Hematopoietic multipotent progenitor cell treated with erythropoietin and hydrocortisone succinate and interleukin-3 and kit ligand, for 8 days (in vitro differentiated cells): ENCODE measurements at regions not wholly inside any gene's neighbourhood (a gene's known extent, or its start where the extent isn't known, plus 50 kb on each side); places are given as distances from the start of the nearest gene placed in this dataset.
"Not testable (repeated sequence)": the region's sequence is repeated elsewhere in the genome, so short reads cannot be mapped to it uniquely, and the experiment has no call there.

ENCODE experiments used
- DNase-seq: peaks from one replicate; pipeline ENCODE4 v3.0.0-alpha.2; 2015

DNA sequence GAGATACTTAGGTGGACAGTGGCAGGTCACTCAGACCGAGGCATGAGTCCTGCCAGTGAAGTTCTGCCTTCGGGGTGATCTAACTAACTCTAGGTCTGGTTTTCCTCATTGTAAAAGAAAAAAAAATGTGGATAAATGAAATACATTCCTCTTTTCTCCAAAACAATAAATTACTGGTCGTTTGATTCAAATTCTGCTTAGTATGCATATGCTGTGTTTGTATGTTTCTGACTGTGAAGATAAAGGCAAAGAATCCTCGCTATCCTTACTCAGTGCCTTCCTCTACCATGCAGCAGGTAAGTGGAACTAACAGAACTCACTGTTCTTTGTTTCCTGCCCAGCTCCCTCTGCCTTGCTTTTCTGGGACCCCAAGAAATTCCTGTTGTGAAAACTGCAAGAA, 330.1 kb downstream of the SUCLG1 start:
- DNase-seq = no peak

DNA sequence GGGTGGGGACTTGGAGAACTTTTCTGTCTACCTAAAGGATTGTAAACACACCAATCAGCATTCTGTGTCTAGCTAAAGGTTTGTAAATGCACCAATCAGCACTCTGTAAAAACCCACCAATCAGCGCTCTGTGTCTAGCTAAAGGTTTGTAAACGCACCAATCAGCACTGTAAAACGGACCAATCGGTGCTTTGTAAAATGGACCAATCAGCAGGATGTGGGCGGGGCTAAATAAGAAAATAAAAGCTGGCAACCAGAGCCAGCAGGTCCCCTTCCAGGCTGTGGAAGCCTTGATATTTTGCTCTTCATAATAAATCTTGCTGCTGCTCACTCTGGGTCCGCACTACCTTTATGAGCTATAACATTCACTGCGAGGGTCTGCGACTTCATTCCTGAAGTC, 331.3 kb downstream of the SUCLG1 start:
- DNase-seq = not testable (repeated sequence)

DNA sequence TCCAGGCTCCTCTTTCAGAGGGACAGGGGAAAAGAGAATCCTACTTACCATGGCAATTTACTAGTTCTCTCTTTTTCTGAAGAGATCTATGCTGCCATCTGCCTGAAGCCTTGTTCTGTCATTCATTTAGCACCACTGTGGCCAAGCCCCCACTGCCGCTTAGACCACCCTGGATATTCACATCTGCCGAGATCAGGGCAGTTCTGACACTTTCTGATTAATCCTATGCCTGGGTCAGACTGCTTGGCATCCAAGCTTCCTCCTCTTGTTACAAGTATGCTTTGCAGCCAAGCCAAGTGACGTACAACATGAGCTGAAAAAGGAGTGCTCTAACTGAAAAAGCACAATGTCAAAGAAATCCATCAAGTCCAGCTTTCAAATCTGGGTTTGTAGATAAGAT, 332.6 kb downstream of the SUCLG1 start:
- DNase-seq = no peak

DNA sequence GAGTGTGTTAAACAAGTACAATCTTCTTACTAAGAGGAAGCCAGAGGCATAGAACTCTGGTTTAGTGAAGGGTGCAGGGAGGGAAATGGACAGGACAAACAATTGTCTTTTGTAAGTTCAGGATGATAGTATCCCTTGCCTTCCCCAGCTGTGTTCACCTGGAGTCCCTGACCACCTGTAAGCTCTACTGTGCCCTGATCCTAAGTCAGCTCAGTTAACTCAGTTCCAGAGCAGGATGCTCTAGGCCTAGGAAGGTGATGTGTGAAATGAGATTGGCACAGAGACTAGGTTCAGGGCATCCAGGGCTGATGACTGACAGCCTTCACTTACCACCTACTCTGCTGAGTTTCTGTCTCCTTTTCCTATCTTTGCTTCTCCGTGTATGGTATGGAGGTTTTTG, 333.0 kb downstream of the SUCLG1 start:
- no peak for DNase-seq

DNA sequence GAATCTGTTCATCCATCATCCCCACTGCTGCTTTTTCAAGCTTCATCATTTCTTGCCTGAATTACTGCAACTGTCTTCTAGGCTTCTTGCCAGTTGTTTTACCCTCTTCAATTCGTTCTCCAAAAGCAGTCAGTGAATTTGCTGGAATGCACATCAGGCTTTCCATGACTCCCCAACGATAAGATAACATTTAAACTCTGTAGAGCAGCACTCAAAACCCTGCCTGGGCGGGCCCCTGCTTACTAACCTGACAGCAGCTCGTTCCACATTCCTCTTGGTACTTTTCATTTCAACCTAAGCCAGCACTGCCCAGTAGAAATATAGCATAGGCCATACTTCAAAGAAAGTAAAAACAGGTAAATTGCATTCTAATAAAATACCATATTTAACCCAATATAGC, 342.9 kb downstream of the SUCLG1 start:
- no peak for DNase-seq

DNA sequence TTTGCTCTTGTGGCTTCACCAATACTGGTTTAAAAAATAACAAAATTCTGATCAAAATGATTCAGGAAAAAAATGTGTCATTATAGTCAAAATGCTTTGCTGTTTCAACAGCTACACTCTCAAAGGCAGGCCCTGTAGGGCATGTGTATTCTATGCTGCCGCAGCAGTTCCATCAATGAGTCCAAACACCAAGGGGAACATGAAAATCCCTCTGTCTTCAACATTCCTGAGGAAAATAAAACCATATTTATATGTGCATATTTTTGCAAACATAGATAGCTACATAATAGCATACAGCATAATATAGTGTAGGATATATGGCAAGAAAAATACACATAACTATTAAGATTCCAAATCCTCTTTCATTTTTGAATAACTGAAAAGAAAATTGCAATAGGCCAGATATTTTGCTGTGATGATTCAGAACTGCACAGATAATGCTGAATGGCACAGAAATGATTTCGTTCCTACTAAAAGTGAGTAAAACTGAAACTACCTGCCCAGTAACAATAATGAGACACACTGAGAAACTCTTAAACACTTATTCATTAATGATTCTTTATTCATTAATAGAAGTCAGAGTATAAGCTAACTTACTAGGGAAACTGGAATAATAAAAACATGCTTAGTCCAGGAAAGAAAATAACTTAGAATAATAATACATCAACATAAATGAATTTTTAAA, 343.8 kb downstream of the SUCLG1 start:
- no peak for DNase-seq

DNA sequence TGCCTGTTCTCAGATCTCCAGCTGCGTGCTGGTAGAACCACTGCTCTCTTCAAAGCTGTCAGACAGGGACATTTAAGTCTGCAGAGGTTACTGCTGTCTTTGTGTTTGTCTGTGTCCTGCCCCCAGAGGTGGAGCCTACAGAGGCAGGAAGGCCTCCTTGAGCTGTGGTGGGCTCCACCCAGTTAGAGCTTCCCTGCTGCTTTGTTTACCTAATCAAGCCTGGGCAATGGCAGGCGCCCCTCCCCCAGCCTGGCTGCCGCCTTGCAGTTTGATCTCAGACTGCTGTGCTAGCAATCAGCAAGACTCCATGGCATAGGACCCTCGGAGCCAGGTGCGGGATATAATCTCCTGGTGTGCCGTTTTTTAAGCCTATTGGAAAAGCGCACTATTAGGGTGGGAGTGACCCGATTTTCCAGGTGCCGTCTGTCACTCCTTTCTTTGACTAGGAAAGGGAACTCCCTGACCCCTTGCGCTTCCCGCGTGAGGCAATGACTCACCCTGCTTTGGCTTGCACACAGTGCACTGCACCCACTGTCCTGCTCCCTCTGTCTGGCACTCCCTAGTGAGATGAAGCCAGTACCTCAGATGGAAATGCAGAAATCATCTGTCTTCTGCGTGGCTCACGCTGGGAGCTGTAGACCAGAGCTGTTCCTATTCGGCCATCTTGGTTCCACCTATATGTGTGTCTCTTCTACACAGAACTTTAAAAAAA, 355.1 kb downstream of the SUCLG1 start:
- not testable (repeated sequence) for DNase-seq

DNA sequence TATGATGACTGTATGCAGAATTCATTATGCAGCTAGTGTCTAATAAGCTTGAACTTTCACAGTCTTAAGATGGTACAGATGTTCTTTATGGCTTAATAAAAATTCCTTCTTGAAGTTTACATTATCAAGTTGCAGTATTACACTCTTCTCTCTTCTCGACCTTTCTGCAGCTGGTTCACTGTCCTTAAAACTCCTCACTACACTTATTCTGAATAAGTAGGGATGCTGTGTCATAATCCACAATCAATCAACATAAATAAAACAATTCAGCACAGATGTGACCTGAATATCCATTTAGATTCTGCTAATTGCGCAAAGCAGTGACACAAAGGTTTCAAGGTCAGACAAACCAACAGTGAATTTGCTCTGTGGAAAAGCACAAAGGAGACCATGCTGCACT, 356.8 kb downstream of the SUCLG1 start:
- DNase-seq = no peak

DNA sequence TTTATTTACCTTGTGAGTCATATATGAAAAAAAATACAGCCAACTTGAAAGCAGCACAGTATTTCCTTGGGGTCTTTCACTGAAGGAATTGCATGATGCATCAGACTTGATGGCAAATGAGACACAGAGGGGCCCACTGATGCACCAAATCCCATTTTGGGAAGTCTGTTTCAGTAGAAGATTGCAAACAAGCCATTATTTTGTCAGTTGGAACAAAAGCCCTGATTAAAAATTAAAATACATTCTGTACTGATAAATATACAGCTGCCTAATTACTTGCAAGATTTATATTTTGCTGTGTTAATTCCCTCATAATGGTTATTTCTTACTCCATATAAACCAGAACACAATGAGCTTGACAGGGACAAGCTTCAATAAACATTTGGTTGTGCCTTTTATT, 370.4 kb downstream of the SUCLG1 start:
- no peak for DNase-seq

DNA sequence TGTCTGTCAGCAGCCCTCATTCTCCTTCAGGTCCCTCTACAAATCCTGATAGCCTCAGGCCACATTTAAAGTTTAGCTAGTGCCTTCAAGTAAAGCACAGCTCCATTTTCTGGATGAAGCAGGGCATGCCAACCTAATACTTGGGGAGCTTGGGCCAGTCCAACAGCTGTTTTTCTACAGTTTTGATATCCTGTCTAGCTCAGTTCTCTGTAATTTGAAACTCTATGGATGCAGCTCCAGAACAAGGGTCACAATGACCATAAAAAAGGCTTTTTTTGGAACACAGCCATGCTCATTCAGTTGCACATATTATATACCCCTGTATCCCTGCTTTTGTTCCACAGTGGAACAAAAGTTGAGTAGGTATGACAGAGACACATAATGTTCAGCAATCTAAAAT, 373.5 kb downstream of the SUCLG1 start:
- no peak for DNase-seq

DNA sequence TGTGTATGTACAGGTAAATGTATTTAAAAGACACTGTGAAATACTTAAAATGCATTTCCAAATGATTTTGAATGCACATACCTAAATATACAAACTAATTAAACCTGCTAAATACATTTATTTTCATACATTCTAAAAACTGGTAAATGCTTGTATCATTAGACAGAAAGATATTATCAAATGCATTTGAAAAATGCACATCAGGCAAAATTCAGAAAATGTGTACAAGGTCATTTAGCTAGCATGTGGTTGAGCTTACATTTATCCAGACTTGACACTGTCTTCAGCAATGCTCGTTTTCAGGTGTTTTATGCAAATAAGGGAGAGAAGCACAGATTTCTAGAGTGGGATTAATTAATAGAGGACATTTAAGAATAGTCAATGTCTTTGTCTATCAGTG, 374.2 kb downstream of the SUCLG1 start:
- DNase-seq = no peak

DNA sequence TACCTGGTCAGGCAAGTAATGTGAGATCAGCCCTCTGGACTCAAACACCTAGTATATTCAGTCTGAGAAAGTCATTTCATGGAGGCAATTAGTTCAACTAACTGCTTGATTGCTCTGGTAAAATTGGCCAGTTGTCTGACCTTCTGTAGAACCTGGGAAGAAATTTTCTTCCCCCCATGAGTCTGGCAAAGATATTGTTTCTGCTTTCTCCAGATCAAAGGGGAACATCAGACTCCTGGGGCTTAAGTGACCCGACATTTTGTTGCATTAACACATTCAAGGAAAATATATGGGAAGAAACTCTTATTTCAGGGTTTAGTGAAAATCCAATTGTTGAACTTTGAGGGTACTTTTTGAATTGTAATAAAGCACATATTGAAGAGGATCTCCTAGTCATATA, 375.1 kb downstream of the SUCLG1 start:
- no peak for DNase-seq

DNA sequence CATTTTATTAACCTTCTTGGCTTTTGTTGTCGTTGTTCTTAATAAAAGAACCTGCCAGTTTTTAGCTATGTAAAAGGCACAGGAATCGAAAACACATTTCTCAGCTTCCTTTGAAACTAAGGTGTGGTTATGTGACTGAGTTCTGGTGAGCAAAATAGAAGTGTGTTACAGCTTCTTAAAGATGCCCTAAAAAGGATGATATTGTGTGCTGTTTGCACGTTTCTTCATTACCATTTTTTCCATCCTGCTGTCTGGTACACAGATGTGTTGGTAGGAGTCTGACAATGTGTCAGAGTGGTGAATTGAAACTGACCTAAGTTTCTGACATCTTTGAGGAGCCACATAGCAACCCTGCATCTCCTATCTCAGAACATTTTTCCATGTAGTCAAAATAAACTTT, 380.6 kb downstream of the SUCLG1 start:
- DNase-seq = no peak

DNA sequence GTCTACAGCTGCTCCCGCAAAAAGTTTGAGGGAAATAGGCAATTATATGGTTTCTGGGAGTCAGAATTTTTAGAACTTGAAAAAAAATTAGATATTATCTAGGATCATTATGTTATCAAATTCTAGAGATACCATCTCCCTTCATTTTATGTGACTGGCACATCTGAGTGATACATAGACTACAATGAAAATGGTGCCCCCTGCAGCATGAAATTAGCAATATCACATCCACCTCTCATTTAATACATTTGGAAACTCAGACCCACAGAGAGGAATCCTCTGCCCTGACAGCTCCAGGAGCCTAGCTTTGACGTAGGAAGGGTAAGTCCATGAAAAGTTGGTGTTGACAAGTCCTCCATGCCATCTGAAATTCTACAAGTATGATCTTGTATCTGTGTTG, 381.6 kb downstream of the SUCLG1 start:
- DNase-seq = peak; percentile 45

DNA sequence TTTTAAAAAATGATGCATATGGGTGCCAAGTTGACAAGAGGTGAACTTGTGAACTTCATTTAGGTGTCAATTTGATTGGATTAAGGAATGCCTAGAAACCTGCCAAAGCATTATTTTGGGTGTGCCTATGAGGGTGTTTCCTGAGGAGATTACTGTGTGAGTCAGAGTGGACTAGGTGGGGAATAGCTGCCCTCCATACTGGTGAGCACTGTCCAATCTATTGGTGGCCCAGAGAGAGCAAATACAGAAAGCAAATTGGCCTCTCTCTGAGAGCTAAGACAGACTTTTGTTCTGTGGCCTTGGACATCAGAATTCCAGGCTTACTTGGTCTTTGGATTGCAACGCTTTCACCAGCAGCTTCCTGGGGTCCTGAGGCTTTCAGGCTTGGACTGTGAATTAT, 388.0 kb downstream of the SUCLG1 start:
- DNase-seq = no peak

DNA sequence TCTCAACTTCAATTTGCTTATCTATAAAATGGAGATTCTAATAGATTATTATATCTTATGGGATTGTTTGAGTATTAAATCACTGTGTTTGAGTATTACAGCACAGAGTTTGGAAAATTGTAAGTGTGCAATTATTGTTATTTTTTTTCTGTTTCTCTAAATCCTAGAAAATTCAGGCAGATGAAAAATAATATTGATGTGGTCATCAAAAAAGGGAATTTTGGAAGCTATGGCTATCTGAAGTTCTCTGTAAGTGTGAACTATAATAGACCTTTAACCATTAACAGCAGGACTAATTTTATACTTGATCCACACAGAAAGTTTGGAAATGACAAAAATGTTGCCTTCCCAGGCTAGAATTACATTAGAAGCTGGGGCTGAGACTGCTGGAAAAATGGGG, 393.2 kb downstream of the SUCLG1 start:
- no peak for DNase-seq

DNA sequence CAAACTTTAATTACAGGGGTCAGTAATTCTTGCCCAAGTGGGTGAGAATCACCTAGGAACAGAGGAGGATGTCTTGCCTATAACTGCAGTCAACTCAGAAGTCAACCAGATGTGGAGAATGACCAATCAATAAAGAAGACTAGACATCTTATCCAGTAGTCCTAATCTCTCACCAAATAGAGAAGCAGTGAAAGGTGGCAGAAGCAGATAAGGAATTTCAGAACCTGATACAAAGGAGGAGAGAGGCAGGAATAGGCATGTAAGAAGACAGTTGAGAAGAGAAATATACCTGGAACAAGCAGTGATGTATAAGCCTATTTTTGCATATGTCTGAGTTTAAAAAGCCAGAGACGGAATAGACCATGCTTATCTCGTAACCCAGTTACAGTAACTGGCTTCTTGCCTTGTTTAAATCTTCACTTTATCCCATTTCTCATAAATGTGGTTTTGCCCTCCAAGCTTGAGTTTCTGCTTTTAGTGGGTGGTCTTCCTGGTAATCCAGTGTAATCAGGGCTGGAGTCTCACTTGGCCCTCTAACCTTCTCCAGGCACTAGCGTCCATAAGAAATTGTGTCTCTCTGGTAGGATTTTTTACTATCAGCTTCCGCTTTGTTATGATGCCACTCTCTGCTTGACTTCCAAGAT, 401.0 kb downstream of the SUCLG1 start:
- DNase-seq = peak; percentile 44

DNA sequence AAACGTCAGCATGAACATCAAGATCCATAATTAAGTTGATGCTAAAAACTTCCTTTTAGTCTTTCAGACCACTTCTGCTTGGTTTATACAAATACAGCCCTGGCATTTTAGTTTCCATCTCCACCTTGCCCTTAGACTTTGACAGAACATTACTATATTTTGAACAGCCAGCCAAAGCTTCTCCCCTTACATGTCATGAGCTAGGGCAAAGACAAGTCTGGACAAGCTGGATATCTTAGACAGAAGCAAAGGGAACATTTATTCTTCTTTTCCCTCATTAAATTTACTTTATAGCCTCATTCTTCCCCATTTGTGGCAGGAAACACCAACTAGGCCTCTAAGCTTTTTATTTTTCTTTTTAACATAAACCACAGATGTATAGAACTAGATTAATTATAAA, 403.3 kb downstream of the SUCLG1 start:
- DNase-seq = no peak

DNA sequence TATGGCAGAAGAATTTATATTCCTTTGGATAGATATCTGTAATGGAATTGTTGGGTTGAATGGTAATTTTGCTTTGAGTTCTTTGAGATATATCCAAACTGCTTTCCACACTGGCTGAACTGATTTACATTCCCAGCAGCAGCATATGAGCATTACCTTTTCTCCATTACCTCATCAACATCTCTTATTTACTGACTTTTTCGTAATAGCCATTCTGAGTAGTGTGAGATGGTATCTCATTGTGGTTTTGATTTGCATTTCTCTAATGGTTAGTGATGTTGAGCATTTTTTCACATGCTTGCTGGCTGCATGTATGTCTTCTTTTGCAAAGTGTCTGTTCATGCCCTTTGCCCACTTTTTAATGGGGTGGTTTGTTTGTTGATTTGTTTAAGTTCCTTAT, 404.5 kb downstream of the SUCLG1 start:
- DNase-seq = not testable (repeated sequence)

DNA sequence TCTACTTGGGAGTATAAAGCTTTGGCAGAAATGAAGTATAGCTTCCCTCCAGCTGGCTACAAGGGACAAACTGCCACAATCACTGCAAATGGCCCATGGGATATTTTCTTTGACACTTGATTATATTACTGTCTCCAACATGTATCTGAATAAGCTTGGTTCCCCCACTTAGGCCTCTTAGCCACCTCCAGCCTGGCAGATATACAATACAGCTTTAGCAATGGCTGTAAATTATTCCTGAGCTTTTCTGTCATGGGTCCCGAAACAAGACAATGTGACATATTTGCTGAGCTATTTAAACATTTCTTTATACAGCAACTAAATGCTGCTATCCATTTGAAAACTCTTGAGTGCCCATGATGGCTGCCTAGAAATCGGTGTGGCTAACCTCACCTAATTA, 406.2 kb downstream of the SUCLG1 start:
- no peak for DNase-seq

DNA sequence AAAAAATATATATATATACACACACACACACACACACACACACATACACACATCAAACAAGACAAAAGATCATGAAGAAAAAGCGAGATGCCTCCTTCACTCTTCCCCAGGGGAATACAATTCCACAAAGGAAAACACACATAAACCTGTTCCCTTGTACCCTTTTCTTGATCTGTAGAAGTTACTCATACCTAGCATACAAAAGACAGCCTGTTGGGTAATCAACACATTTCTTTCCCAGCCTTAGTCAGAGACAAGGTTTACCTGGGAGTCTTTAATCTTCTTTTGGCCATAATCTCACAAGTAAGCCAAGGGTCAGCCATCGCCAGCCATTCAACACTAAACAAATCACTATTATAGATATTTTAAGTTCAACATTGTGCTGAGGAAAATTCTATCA, 407.0 kb downstream of the SUCLG1 start:
- no peak for DNase-seq

DNA sequence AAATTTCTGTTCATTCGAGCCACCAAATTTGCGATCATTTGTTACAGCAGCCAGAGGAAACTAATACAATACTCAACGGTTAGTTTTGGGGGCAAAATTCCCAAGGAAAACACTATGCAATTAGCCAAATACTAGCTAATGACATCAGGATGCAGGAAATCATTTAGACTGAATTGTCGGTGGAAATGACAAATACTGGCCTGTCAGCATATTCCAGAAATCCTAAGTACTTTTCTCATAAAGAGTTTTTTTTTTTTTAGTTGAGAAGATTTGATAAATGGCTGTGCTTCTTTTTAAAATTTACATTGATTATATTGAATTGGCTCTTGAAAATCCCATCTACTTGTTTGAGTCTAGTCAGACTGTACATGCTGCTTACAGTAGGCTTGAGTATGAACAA, 410.1 kb downstream of the SUCLG1 start:
- DNase-seq = no peak

DNA sequence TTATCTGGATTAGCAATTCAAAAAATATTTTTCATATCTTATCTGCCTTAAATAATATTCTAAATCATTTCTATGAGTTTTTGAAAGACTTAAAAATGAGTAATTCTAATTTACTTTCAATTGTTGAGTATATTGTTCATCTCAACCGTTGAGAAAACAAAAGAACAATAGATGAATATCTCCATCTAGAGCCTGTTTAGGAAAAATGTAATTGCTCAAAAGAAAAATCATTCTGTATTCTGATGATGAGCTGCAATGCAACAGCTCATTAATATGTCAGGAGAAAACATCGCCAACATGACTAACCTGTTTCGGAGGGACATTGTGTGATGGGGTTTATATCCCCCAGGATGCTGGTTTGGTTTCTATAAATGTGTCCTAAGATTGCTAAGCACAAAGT, 417.6 kb downstream of the SUCLG1 start:
- no peak for DNase-seq

DNA sequence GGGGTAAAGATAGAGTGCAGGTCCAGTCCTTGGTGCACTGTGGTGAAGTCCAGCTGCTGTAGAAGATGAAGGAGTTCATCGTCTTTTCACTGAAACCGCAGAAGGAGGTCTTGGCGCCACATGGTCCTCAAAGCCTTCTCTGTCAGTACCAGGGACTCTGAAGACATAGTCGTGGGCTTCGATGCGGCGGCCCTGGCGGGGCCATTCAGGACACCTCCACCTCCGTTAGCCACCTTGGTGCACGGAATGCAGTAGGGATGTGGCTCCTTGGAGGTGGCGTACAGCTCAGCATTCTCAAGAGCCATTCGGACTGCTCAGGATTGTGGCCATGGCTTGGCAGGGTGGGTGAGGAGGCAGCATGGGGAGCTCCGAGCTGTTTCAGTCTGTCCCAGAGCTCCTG, 418.8 kb downstream of the SUCLG1 start:
- no peak for DNase-seq

DNA sequence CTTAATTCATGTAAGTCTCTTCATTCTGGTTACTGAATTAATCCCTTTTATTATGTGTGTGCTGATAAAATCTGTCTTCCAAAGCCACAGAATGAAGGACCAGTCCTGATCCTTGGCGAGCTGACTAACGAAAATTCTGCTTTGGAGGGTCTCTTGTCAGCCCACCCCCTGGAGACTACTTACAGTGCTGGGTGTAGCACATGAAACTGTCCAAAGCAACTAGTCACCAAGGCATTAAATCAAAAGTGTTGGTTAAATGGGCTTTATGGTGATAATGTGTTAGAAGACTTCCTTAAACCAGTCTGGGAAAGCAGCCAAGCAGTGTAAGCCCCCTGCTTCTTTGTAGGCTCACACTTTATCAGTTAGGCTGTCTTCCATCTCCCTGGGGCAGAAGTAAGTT, 420.2 kb downstream of the SUCLG1 start:
- DNase-seq = peak; percentile 19
